ENCODE measurements at regions not wholly inside any gene's neighbourhood (a gene's known extent, or its start where the extent isn't known, plus 50 kb on each side); places are given as distances from the start of the nearest gene placed in this dataset.

DNA sequence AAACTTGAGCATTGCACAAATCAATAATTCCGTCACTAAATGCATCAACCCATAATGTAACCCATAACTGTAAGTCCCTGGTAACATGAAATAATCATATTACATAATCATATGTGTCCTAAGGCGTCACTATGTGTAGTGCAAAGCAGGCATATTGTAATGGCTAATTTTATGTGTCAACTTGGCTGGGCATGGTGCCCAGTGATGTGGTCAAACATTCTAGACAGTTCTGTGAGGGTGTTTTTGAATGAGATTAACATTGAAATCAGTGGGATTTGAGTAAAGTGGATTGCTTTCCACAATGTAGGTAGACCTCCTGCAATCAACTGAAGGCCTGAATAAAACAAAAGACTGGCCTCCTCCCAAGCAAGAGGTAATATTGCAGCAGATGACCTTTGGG, 794.4 kb upstream of the ACO1 start:
- TF ChIP-seq SP1 (IDR thresholded peaks at IDR 0.05; ENCODE audit: low read depth, low read length) (no peak), POLR2A (IDR thresholded peaks at IDR 0.05; ENCODE audit: control extremely low read depth in 1 of 2, low read depth in 2 of 2, low read length in 2 of 2) (no peak), HDAC2 (IDR thresholded peaks at IDR 0.05; ENCODE audit: borderline replicate concordance in 1 of 2, low read depth in 2 of 2, low read length in 2 of 2) (no peak), YY1 (IDR thresholded peaks at IDR 0.05; ENCODE audit: low read depth, low read length) (no peak), RNF2 (IDR thresholded peaks at IDR 0.05; ENCODE audit: borderline replicate concordance, low read depth, low read length, missing control alignments, poor library complexity, severe bottlenecking) (no peak), TAF7 (optimal IDR thresholded peaks at IDR 0.05; ENCODE audit: borderline replicate concordance, low read depth, low read length) (no peak)
- TF ChIP-seq, protein P1, sequence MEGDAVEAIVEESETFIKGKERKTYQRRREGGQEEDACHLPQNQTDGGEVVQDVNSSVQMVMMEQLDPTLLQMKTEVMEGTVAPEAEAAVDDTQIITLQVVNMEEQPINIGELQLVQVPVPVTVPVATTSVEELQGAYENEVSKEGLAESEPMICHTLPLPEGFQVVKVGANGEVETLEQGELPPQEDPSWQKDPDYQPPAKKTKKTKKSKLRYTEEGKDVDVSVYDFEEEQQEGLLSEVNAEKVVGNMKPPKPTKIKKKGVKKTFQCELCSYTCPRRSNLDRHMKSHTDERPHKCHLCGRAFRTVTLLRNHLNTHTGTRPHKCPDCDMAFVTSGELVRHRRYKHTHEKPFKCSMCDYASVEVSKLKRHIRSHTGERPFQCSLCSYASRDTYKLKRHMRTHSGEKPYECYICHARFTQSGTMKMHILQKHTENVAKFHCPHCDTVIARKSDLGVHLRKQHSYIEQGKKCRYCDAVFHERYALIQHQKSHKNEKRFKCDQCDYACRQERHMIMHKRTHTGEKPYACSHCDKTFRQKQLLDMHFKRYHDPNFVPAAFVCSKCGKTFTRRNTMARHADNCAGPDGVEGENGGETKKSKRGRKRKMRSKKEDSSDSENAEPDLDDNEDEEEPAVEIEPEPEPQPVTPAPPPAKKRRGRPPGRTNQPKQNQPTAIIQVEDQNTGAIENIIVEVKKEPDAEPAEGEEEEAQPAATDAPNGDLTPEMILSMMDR (IDR thresholded peaks at IDR 0.05; ENCODE audit: control extremely low read depth in 1 of 3, insufficient read depth in 1 of 3, low read depth in 1 of 3, low read length in 3 of 3) = no peak
